Transverse colon (tissue), 4 donors: ENCODE measurements at regions not wholly inside any gene's neighbourhood (a gene's known extent, or its start where the extent isn't known, plus 50 kb on each side); places are given as distances from the start of the nearest gene placed in this dataset.
A peak's percentile ranks its signal among the peaks of the same experiment; 100 is the strongest.

Experiments used
- DNase-seq: peaks from one replicate; pipeline ENCODE4 v3.0.0-alpha.2; 2019
- H3K27ac ChIP-seq, 4 donors: fragments of 200-600 bp; sonication (generic); 2 replicates each; pipeline ENCODE4 v1.5.1; 2016 to 2018; ENCODE audit warnings: inconsistent platforms in 4 of 4
- H3K27me3 ChIP-seq: fragments of 200-600 bp; sonication (generic); 2 replicates; pipeline ENCODE4 v1.5.1; 2017; ENCODE audit warnings: inconsistent platforms
- H3K36me3 ChIP-seq, 4 donors: fragments of 200-600 bp; sonication (generic); 2 replicates each; pipeline ENCODE4 v1.5.1; 2017 to 2019; ENCODE audit warnings: inconsistent platforms in 4 of 4
- H3K4me1 ChIP-seq, 4 donors: fragments of 200-600 bp; sonication (generic); 2 replicates each; pipeline ENCODE4 v1.5.1; 2017 to 2020; ENCODE audit warnings: inconsistent platforms in 4 of 4
- H3K4me3 ChIP-seq, 4 donors: fragments of 200-600 bp; sonication (generic); 1 replicate in 1 of 4; 2 replicates in 3 of 4; pipeline versions ENCODE4 v1.5.1 to v1.6.1; 2017 to 2019; ENCODE audit warnings: inconsistent platforms in 4 of 4
- H3K9me3 ChIP-seq, 2 donors: fragments of 200-600 bp; sonication (generic); 2 replicates each; pipeline ENCODE4 v1.5.1; 2017 to 2019; ENCODE audit warnings: inconsistent platforms in 2 of 2
- EP300 ChIP-seq: sonication (generic); formaldehyde crosslinking; IDR thresholded peaks from one replicate; pipeline ENCODE4 v1.6.1; 2017; ENCODE audit warnings: antibody characterized with exemption, low read depth
- POLR2A ChIP-seq: fragments of 450-650 bp; IDR thresholded peaks from one replicate; pipeline ENCODE4 v1.6.1; 2016; ENCODE audit warnings: antibody characterized with exemption, mild to moderate bottlenecking, moderate library complexity
- POLR2AphosphoS5 ChIP-seq, 3 donors: sonication (generic); formaldehyde crosslinking; IDR thresholded peaks; one replicate each; pipeline ENCODE4 v1.6.1; 2016; ENCODE audit warnings: antibody characterized with exemption in 3 of 3
- WGBS, 2 donors: methylation state at CpG; one replicate each; pipeline ENCODE4 v1.1.5; 2018; ENCODE audit warnings: low coverage in 1 of 2; 5-methylcytosine and 5-hydroxymethylcytosine counted together
- in situ Hi-C, 4 donors: fragments of 200-750 bp; cut with MboI; loops; one replicate each; pipeline versions ENCODE4 v1.15.0 to v1.15.1; 2017; ENCODE audit warnings: low sequenced_read_pairs in 3 of 4, low pct_ligation_motif_present in 1 of 4, low pct_unique_long_range_greater_than_20kb in 1 of 4
- intact Hi-C: fragments of 100-400 bp; cut with DNase I; formaldehyde crosslinking; loops from one replicate; pipeline ENCODE4 v1.15.1; 2023; ENCODE audit warnings: low total_unique reads
- TF ChIP-seq, protein P1 (sequence below), 5 experiments: fragments of 200-600 bp in 3 of 5; fragments of 450-650 bp in 2 of 5; sonication (generic) in 3 of 5; IDR thresholded peaks; 1 replicate in 2 of 5; 2 replicates in 3 of 5; pipeline ENCODE4 v1.5.1; 2016 to 2017; ENCODE audit warnings: antibody characterized with exemption in 5 of 5, inconsistent platforms in 3 of 5, mild to moderate bottlenecking in 2 of 5, moderate library complexity in 1 of 5

DNA sequence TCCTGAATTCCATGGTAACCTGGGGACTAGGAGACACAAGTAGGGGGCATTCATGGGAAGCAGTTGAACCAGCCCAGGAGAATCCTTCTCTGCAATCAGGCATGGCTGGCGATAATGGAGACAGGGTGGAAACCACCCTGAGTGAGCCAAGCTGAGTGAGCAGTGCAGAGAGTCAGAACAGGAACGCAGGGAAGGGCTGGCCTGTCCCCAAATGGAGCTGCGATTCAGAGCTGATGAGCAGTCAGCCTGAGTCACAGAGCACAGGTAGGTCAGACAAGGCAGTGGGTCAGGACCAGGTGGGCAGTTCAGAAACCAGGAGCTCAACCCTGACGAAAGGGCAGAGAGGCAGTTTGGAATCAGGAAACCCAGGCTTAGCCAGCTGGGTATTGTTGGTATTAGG is 129.0 kb downstream of the BTC start:
- TF ChIP-seq POLR2A: no peak
- no peak for TF ChIP-seq POLR2AphosphoS5 (IDR thresholded peaks at IDR 0.05)
- TF ChIP-seq EP300: no peak
- TF ChIP-seq, protein P1, sequence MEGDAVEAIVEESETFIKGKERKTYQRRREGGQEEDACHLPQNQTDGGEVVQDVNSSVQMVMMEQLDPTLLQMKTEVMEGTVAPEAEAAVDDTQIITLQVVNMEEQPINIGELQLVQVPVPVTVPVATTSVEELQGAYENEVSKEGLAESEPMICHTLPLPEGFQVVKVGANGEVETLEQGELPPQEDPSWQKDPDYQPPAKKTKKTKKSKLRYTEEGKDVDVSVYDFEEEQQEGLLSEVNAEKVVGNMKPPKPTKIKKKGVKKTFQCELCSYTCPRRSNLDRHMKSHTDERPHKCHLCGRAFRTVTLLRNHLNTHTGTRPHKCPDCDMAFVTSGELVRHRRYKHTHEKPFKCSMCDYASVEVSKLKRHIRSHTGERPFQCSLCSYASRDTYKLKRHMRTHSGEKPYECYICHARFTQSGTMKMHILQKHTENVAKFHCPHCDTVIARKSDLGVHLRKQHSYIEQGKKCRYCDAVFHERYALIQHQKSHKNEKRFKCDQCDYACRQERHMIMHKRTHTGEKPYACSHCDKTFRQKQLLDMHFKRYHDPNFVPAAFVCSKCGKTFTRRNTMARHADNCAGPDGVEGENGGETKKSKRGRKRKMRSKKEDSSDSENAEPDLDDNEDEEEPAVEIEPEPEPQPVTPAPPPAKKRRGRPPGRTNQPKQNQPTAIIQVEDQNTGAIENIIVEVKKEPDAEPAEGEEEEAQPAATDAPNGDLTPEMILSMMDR (IDR thresholded peaks at IDR 0.05): no peak
- H3K9me3 ChIP-seq: no peaks in the 10 kb centered on the region
- 80 to 83% methylated on average over 1 to 4 of the region's 4 CpGs for WGBS, 2 donors
- H3K27ac ChIP-seq: no peak overlapping the region
- DNase-seq: no peak
- no peak overlapping the region for H3K4me3 ChIP-seq
- H3K4me1 ChIP-seq: peaks cover 0 to 37% (median 0%) of the 10 kb centered on the region in 4 donors
- in situ Hi-C loops: loop anchor here in 2 of 4 donors (10.0 to 25.0 kb wide), 2 partner anchors 291 to 478 kb away; no protein-coding TSS in a partner anchor
- intact Hi-C loops: no loop called here
- no peaks in the 10 kb centered on the region for H3K36me3 ChIP-seq
- H3K27me3 ChIP-seq: no peaks in the 10 kb centered on the region

DNA sequence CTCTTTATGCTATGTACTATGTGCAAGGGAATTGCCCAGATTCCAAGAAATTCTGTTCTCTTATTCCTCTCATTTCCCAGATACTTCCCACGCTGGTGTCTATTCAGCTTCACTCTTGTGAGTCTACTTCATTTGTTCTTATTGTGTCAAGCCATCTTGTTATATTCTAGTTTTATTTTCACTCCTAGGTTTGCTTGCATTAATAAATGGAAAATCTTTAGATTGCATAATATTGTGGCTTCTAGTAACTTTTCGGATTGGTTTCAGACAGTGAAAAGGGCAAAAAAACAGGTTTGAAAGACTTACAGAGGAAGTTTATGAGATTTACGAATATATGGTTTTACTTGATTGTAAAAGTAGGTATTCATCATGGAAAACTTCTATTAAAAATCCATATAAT is 128.4 kb downstream of the BTC start:
- no peaks in the 10 kb centered on the region for H3K9me3 ChIP-seq
- intact Hi-C loops: no loop called here
- peaks cover 0 to 34% (median 0%) of the 10 kb centered on the region in 4 donors for H3K4me1 ChIP-seq
- no peak overlapping the region for H3K4me3 ChIP-seq
- in situ Hi-C loops: loop anchor here in 2 of 4 donors (10.0 to 25.0 kb wide), 2 partner anchors 291 to 479 kb away; no protein-coding TSS in a partner anchor
- H3K36me3 ChIP-seq: no peaks in the 10 kb centered on the region
- H3K27me3 ChIP-seq: no peaks in the 10 kb centered on the region
- TF ChIP-seq, protein P1 (IDR thresholded peaks at IDR 0.05): no peak
- no peak for TF ChIP-seq POLR2AphosphoS5 (IDR thresholded peaks at IDR 0.05)
- no peak for TF ChIP-seq EP300
- TF ChIP-seq POLR2A: no peak
- H3K27ac ChIP-seq: no peak overlapping the region
- 73 to 81% methylated on average over 3 of the region's 3 CpGs for WGBS, 2 donors
- DNase-seq: no peak

- in situ Hi-C loops: loop anchor here in 2 of 4 donors (10.0 to 25.0 kb wide), 2 partner anchors 293 to 480 kb away; no protein-coding TSS in a partner anchor
- Histone ChIP-seq H3K9me3 (no peaks in the 10 kb centered on the region), H3K27ac (peak overlapping the region in 3 of 4 donors; percentile 31 to 49 (median 34)), H3K4me1 (peaks cover 0 to 34% (median 0%) of the 10 kb centered on the region in 4 donors), H3K36me3 (no peaks in the 10 kb centered on the region), H3K27me3 (no peaks in the 10 kb centered on the region), H3K4me3 (no peak overlapping the region)
- TF ChIP-seq POLR2AphosphoS5 (IDR thresholded peaks at IDR 0.05): no peak
- TF ChIP-seq, protein P1 (IDR thresholded peaks at IDR 0.05): no peak
- TF ChIP-seq EP300: no peak
- TF ChIP-seq POLR2A: no peak
- intact Hi-C loops: no loop called here
- DNase-seq: no peak
Measured at GRCh38 chr4:74667438-74667837, 126.9 kb downstream of the BTC start.

GRCh38 chr4:74667944-74668343 is 126.4 kb downstream of the BTC start:
- Histone ChIP-seq H3K27ac (peak overlapping the region in 3 of 4 donors; percentile 34 to 49 (median 42)), H3K9me3 (no peaks in the 10 kb centered on the region), H3K4me3 (no peak overlapping the region), H3K36me3 (no peaks in the 10 kb centered on the region), H3K4me1 (peaks cover 0 to 32% (median 0%) of the 10 kb centered on the region in 4 donors), H3K27me3 (no peaks in the 10 kb centered on the region)
- intact Hi-C loops (no loop called here), in situ Hi-C loops (loop anchor here in 2 of 4 donors (10.0 to 25.0 kb wide), 2 partner anchors 293 to 481 kb away; no protein-coding TSS in a partner anchor)
- no peak for DNase-seq
- no peak for TF ChIP-seq POLR2A
- TF ChIP-seq POLR2AphosphoS5 (IDR thresholded peaks at IDR 0.05): peak in 1 of 3 donors; percentile 7

- peaks cover 0 to 32% (median 0%) of the 10 kb centered on the region in 4 donors for H3K4me1 ChIP-seq
- H3K4me3 ChIP-seq: no peak overlapping the region
- TF ChIP-seq, protein P1 (IDR thresholded peaks at IDR 0.05): no peak
- no peak for TF ChIP-seq POLR2AphosphoS5 (IDR thresholded peaks at IDR 0.05)
- TF ChIP-seq POLR2A: no peak
- no peak for TF ChIP-seq EP300
- 79 to 90% methylated on average over 3 of the region's 3 CpGs for WGBS, 2 donors
- in situ Hi-C loops (loop anchor here (10.0 to 25.0 kb wide), 4 partner anchors 285 to 482 kb away; no protein-coding TSS in a partner anchor), intact Hi-C loops (no loop called here)
- no peak for DNase-seq
- no peaks in the 10 kb centered on the region for H3K27me3 ChIP-seq
- no peaks in the 10 kb centered on the region for H3K9me3 ChIP-seq
- no peak overlapping the region for H3K27ac ChIP-seq
- no peaks in the 10 kb centered on the region for H3K36me3 ChIP-seq
Measured at GRCh38 chr4:74669702-74670101, 124.6 kb downstream of the BTC start.
